ENCODE measurements at regions not wholly inside any gene's neighbourhood (a gene's known extent, or its start where the extent isn't known, plus 50 kb on each side); places are given as distances from the start of the nearest gene placed in this dataset.

GRCh38 chr7:25804154-25804553 is 347.8 kb upstream of the NFE2L3 start:
- no peaks in the 10 kb centered on the region for H3K27me3 ChIP-seq (ENCODE audit: low read length)
- no peak overlapping the region for H3K9ac ChIP-seq (ENCODE audit: low read length)
- no peak for DNase-seq
- H3K9me3 ChIP-seq (ENCODE audit: low read length), result no peaks in the 10 kb centered on the region
- H4K20me1 ChIP-seq (ENCODE audit: insufficient read depth, low read depth, low read length), result no peaks in the 10 kb centered on the region
- H3K9me2 ChIP-seq (replicated peaks; ENCODE audit: insufficient read depth, low read length), result no peaks in the 10 kb centered on the region
- H3K4me2 ChIP-seq (ENCODE audit: low read depth, low read length, poor library complexity, severe bottlenecking), result no peak overlapping the region
- H3K4me3 ChIP-seq (ENCODE audit: low read length), result no peak overlapping the region
- no peaks in the 10 kb centered on the region for H3K36me3 ChIP-seq (ENCODE audit: insufficient read depth, low read length)
- no peak overlapping the region for H3K27ac ChIP-seq (ENCODE audit: low read length)
- no peak overlapping the region for H2AFZ ChIP-seq (ENCODE audit: low read length)
- no peaks in the 10 kb centered on the region for H3K79me2 ChIP-seq (ENCODE audit: low read length)
- no peaks in the 10 kb centered on the region for H3K4me1 ChIP-seq (ENCODE audit: low read length)

DNA sequence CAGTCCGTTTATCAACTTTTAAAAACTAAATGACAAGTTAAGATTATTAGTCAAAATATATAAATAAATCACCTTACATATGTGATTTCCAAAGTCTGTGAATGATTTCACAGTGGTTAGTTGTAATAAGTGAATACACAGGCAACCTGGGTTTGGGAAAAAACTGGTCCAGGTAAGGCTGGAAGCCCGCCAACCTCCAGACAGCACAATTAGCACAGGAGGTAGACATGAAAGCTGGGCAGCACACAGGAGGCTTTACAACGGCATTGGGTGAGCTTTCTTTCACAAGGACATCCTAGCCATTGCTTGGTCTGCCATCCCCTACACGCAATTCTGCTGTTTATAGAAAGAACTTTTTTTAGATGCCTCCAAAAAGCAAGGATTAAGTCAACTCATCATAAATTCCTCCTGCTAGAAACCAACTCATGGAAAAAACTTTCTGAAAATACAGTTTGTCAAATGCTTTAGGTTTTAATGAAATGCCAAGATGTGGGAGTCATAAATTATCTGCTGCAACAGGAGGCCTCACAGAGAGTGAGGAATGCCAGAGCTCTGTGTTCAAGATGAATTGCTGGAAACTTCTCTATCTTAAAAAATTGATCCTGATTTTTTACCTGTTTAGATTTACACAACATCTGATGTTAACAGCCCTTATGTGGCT is 346.8 kb upstream of the NFE2L3 start:
- Histone ChIP-seq H3K27ac (ENCODE audit: low read length) (no peak overlapping the region), H2AFZ (ENCODE audit: low read length) (no peak overlapping the region), H3K9me3 (ENCODE audit: low read length) (no peaks in the 10 kb centered on the region), H3K9me2 (replicated peaks; ENCODE audit: insufficient read depth, low read length) (no peaks in the 10 kb centered on the region), H3K4me3 (ENCODE audit: low read length) (no peak overlapping the region), H3K36me3 (ENCODE audit: insufficient read depth, low read length) (no peaks in the 10 kb centered on the region), H3K9ac (ENCODE audit: low read length) (no peak overlapping the region), H3K27me3 (ENCODE audit: low read length) (no peaks in the 10 kb centered on the region), H4K20me1 (ENCODE audit: insufficient read depth, low read depth, low read length) (no peaks in the 10 kb centered on the region), H3K79me2 (ENCODE audit: low read length) (no peaks in the 10 kb centered on the region), H3K4me1 (ENCODE audit: low read length) (no peaks in the 10 kb centered on the region), H3K4me2 (ENCODE audit: low read depth, low read length, poor library complexity, severe bottlenecking) (no peak overlapping the region)
- DNase-seq, result no peak

DNA sequence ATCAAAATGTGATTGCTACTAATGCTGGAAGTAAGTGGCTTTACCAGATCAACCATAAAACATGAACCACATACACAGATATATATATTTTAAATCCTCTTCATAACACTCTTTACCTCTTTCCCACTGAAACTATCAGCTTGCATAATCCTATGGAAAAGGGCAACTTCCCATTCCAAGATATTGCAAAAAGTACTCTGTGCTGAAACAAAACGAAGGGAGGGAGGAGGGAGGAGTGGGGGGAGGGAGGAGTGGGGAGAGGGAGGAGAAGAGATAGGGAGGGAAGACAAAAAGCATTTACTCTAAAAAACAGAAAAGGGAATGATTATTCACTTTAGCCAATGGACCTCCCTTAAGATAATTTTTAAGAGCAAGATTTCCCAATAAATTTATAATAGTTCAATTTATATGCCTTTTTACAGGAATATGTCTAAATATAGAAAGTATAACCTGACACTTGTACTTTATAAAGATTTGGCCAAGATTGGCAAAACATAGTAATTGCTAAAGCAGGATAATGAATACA is 344.8 kb upstream of the NFE2L3 start:
- Histone ChIP-seq H3K4me2 (ENCODE audit: low read depth, low read length, poor library complexity, severe bottlenecking) (no peak overlapping the region), H3K36me3 (ENCODE audit: insufficient read depth, low read length) (no peaks in the 10 kb centered on the region), H3K4me3 (ENCODE audit: low read length) (no peak overlapping the region)

DNA sequence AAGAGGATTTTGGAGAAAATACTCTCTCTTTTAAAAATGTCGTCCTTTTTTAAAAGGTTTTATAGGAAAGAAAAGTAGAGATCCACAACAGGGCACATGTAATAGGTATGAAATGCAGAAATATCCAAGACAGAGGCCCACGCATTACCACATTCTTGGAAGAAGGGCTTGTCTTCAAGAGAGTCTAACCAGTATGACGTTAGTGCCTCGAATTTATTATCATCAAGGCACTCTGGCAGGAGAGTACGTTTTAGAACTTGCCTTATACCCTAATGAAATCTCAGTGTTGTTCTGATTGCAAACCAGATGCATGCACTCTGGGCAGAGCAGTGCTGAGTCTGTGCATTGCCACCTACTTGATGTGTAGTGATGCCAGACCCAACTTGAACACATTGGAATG is 342.6 kb upstream of the NFE2L3 start:
- H3K79me2 ChIP-seq (ENCODE audit: low read length), result no peaks in the 10 kb centered on the region
- no peaks in the 10 kb centered on the region for H3K36me3 ChIP-seq (ENCODE audit: insufficient read depth, low read length)
- no peak overlapping the region for H3K9ac ChIP-seq (ENCODE audit: low read length)
- H3K9me3 ChIP-seq (ENCODE audit: low read length), result no peaks in the 10 kb centered on the region
- H3K9me2 ChIP-seq (replicated peaks; ENCODE audit: insufficient read depth, low read length), result no peaks in the 10 kb centered on the region
- H4K20me1 ChIP-seq (ENCODE audit: insufficient read depth, low read depth, low read length), result no peaks in the 10 kb centered on the region
- no peaks in the 10 kb centered on the region for H3K27me3 ChIP-seq (ENCODE audit: low read length)
- H3K4me3 ChIP-seq (ENCODE audit: low read length), result no peak overlapping the region
- no peak overlapping the region for H3K27ac ChIP-seq (ENCODE audit: low read length)
- H3K4me2 ChIP-seq (ENCODE audit: low read depth, low read length, poor library complexity, severe bottlenecking), result no peak overlapping the region
- H2AFZ ChIP-seq (ENCODE audit: low read length), result no peak overlapping the region
- no peaks in the 10 kb centered on the region for H3K4me1 ChIP-seq (ENCODE audit: low read length)
- DNase-seq, result no peak

More for the DNA sequence above, 344.8 kb upstream of the NFE2L3 start:
- H3K27ac ChIP-seq (ENCODE audit: low read length), result no peak overlapping the region
- H3K27me3 ChIP-seq (ENCODE audit: low read length), result no peaks in the 10 kb centered on the region
- no peak overlapping the region for H2AFZ ChIP-seq (ENCODE audit: low read length)
- peak; percentile 26 for DNase-seq
- no peak overlapping the region for H3K9ac ChIP-seq (ENCODE audit: low read length)
- H3K79me2 ChIP-seq (ENCODE audit: low read length), result no peaks in the 10 kb centered on the region
- no peaks in the 10 kb centered on the region for H3K9me3 ChIP-seq (ENCODE audit: low read length)
- no peaks in the 10 kb centered on the region for H3K9me2 ChIP-seq (replicated peaks; ENCODE audit: insufficient read depth, low read length)
- no peaks in the 10 kb centered on the region for H4K20me1 ChIP-seq (ENCODE audit: insufficient read depth, low read depth, low read length)
- no peaks in the 10 kb centered on the region for H3K4me1 ChIP-seq (ENCODE audit: low read length)

GRCh38 chr7:25812086-25812850 is 339.7 kb upstream of the NFE2L3 start:
- Histone ChIP-seq H3K9me3 (ENCODE audit: low read length) (no peaks in the 10 kb centered on the region), H3K4me3 (ENCODE audit: low read length) (no peak overlapping the region), H3K79me2 (ENCODE audit: low read length) (no peaks in the 10 kb centered on the region), H3K4me1 (ENCODE audit: low read length) (no peaks in the 10 kb centered on the region), H3K9me2 (replicated peaks; ENCODE audit: insufficient read depth, low read length) (no peaks in the 10 kb centered on the region), H4K20me1 (ENCODE audit: insufficient read depth, low read depth, low read length) (no peaks in the 10 kb centered on the region), H3K4me2 (ENCODE audit: low read depth, low read length, poor library complexity, severe bottlenecking) (no peak overlapping the region), H3K27me3 (ENCODE audit: low read length) (no peaks in the 10 kb centered on the region), H3K9ac (ENCODE audit: low read length) (no peak overlapping the region), H3K27ac (ENCODE audit: low read length) (no peak overlapping the region), H2AFZ (ENCODE audit: low read length) (no peak overlapping the region), H3K36me3 (ENCODE audit: insufficient read depth, low read length) (no peaks in the 10 kb centered on the region)
- DNase-seq, result no peak

DNA sequence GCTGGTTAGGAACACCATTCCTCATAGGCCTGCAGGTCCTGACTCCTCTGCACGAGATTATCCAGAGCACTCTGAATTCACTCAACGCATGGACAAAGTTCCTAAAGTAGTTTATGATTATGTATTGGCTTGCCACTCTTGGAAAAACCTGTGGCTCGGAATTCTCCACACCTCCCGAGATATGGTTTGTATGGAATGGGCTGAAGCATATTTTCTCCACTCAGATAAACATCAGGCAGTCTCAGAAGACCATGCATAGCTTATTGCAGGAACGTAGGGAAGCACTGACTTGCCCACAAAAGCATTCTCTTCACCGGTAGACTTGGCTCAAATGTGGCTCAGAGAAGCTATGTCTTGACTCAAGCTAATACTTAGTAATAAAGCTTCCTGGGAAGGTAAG is 338.6 kb upstream of the NFE2L3 start:
- H3K9me2 ChIP-seq (replicated peaks; ENCODE audit: insufficient read depth, low read length), result no peaks in the 10 kb centered on the region
- H4K20me1 ChIP-seq (ENCODE audit: insufficient read depth, low read depth, low read length), result no peaks in the 10 kb centered on the region
- no peak overlapping the region for H3K9ac ChIP-seq (ENCODE audit: low read length)
- H3K27me3 ChIP-seq (ENCODE audit: low read length), result no peaks in the 10 kb centered on the region
- DNase-seq, result no peak
- no peak overlapping the region for H3K27ac ChIP-seq (ENCODE audit: low read length)
- H3K4me2 ChIP-seq (ENCODE audit: low read depth, low read length, poor library complexity, severe bottlenecking), result no peak overlapping the region
- H3K4me3 ChIP-seq (ENCODE audit: low read length), result no peak overlapping the region
- H3K36me3 ChIP-seq (ENCODE audit: insufficient read depth, low read length), result no peaks in the 10 kb centered on the region
- H3K4me1 ChIP-seq (ENCODE audit: low read length), result no peaks in the 10 kb centered on the region
- H2AFZ ChIP-seq (ENCODE audit: low read length), result no peak overlapping the region
- H3K9me3 ChIP-seq (ENCODE audit: low read length), result no peaks in the 10 kb centered on the region
- H3K79me2 ChIP-seq (ENCODE audit: low read length), result no peaks in the 10 kb centered on the region

DNA sequence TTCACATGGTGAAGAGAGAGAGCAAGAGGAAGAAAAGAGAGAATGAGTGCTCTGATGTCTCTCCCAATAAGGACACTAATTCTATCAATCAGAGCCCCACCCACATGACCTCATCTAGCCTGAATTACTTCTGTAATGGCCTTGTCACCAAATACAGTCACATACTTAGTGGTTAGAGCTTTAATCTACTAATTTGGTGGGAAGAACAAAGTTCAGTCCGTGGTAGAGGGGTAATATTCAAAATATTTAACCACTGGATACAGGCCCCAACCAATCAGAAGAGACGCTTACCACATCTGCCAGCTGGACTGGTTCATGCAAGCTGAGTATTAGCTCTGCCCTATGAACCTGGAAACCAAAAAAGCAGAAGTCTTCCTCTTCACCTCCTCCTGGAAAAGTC is 336.3 kb upstream of the NFE2L3 start:
- no peaks in the 10 kb centered on the region for H3K79me2 ChIP-seq (ENCODE audit: low read length)

DNA sequence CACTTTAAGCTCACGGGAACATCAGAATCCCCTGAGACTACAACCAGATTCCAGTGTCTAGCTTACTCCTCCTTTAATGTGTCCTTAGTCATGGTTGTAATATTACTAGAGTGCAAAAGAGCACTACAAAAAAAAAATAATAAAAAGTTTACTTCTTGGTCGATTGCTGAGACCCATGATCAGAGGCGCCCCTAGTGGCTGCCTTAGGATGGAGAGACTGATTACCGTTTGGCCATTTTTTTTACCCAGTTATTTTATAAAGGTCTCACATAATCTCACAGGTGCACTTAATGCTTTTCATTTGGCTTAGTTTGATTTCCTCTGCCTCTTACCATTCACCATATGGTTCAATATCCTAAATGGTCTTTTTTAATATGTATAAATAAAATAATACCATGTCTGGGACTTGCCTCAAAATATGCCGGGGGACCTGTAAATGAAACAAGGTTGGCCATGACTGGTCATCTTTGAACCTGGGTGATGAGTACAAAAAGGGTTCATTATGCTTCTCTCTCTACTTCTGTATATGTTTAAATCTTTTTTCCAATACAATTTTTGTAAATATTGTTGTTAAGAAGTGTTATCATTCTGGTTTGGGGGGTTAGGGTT is 331.5 kb upstream of the NFE2L3 start:
- Histone ChIP-seq H3K4me3 (ENCODE audit: low read length) (peak overlapping the region; percentile 38), H4K20me1 (ENCODE audit: insufficient read depth, low read depth, low read length) (no peaks in the 10 kb centered on the region), H3K4me1 (ENCODE audit: low read length) (peaks cover 54% of the 10 kb centered on the region), H3K9me2 (replicated peaks; ENCODE audit: insufficient read depth, low read length) (no peaks in the 10 kb centered on the region), H3K9me3 (ENCODE audit: low read length) (no peaks in the 10 kb centered on the region), H3K4me2 (ENCODE audit: low read depth, low read length, poor library complexity, severe bottlenecking) (peak overlapping the region; percentile 70), H3K79me2 (ENCODE audit: low read length) (no peaks in the 10 kb centered on the region), H2AFZ (ENCODE audit: low read length) (0 out of 2 replicates have a peak overlapping the region, but pooled peaks have one; percentile 10), H3K36me3 (ENCODE audit: insufficient read depth, low read length) (no peaks in the 10 kb centered on the region), H3K27me3 (ENCODE audit: low read length) (no peaks in the 10 kb centered on the region), H3K9ac (ENCODE audit: low read length) (no peak overlapping the region), H3K27ac (ENCODE audit: low read length) (peak overlapping the region; percentile 80)
- DNase-seq, result peak; percentile 82

More for the DNA sequence above, 336.3 kb upstream of the NFE2L3 start:
- no peaks in the 10 kb centered on the region for H4K20me1 ChIP-seq (ENCODE audit: insufficient read depth, low read depth, low read length)
- H3K9me2 ChIP-seq (replicated peaks; ENCODE audit: insufficient read depth, low read length), result no peaks in the 10 kb centered on the region
- H3K9ac ChIP-seq (ENCODE audit: low read length), result no peak overlapping the region
- H3K4me1 ChIP-seq (ENCODE audit: low read length), result peaks cover 14% of the 10 kb centered on the region
- no peak overlapping the region for H3K4me2 ChIP-seq (ENCODE audit: low read depth, low read length, poor library complexity, severe bottlenecking)
- H3K27ac ChIP-seq (ENCODE audit: low read length), result no peak overlapping the region
- no peak overlapping the region for H3K4me3 ChIP-seq (ENCODE audit: low read length)
- no peaks in the 10 kb centered on the region for H3K36me3 ChIP-seq (ENCODE audit: insufficient read depth, low read length)
- no peak overlapping the region for H2AFZ ChIP-seq (ENCODE audit: low read length)
- DNase-seq, result no peak
- H3K9me3 ChIP-seq (ENCODE audit: low read length), result no peaks in the 10 kb centered on the region
- no peaks in the 10 kb centered on the region for H3K27me3 ChIP-seq (ENCODE audit: low read length)
